Caki2 (cell line): ENCODE measurements at regions not wholly inside any gene's neighbourhood (a gene's known extent, or its start where the extent isn't known, plus 50 kb on each side); places are given as distances from the start of the nearest gene placed in this dataset.

Experiments
- DNase-seq: peaks from one replicate; pipeline ENCODE4 v3.0.0-alpha.2; 2015; ENCODE audit warnings: low read depth
- in situ Hi-C: cut with HindIII; loops from 2 replicates; pipeline ENCODE4 v1.10.0; 2016; ENCODE audit warnings: low sequenced_read_pairs, low pct_unique_long_range_greater_than_20kb, mixed read lengths

DNA sequence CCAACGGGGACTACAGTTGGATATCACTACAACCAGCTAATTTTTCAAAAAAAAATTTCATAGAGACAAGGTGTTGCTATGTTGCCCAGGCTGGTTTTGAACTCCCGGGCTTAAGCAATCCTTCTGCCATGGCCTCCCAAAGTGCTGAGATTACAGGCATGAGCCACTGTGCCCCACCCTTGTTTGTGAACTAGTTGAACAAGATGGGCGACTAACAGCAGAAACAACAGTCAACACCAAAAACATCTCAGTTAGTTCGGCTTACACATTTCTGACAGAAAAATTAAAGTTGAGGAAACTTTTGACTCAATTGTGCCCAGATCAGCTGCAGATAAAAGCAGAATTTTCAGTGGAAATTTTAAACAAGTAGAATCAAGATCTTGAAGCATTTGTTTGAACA is 470.1 kb downstream of the TLE4 start:
- in situ Hi-C loops, result no loop called here
- DNase-seq, result no peak

DNA sequence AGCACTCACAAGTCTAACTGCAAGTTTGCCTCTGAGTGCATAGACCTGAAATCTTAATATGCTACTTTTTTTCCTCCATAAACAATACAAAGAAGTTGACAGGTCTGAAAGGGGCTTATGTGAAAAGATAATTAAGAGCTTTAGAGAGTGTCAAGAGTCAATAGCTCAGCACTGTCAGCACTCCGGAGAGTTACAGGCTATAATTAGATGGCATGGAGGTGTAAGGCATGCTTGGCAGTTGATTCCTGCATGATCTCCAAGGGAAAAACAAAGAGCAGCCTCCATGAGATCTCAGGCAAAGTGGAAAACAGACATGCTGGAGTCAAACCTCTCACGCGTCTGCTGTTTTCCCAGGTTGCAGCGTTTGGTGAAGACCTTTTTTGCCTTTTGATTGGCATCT is 468.7 kb downstream of the TLE4 start:
- DNase-seq, result no peak
- in situ Hi-C loops, result no loop called here

DNA sequence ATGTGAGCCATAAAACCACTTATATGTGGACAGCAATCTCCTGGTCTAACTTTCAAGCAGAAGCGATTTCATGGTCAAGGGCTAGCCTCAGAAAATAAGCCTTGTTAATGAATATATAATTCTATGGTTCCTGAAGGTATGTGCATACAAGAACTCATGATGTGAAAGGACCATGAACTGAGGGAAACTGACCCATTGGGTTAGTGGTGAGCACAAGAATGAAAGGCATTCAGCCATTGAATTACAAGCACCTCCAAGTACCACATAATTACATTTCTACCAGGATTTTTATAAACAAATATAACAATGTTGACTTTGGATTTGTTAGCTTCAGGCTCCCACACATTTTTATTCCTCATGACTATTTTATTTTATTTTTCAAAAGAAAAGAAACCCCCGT is 459.0 kb downstream of the TLE4 start:
- DNase-seq, result no peak
- in situ Hi-C loops, result no loop called here

DNA sequence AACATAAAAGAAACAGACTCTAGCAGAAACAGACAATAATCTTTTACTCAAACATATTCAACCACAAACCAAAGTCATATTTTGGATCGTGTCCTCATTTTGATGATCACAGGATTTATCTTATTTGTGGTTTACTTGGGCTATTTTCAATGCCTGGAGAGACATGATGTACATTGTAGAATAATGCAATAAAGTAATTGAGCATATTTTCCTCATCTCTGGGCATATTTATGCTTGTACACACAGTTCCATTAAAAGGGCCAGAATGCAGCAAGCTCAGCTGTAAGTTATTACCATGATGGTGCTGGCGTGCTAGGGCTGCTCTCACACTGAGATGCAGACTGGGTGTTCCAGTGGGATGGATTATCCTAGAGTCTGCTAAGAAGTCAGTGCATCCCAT is 456.7 kb downstream of the TLE4 start:
- DNase-seq, result no peak
- in situ Hi-C loops, result no loop called here

DNA sequence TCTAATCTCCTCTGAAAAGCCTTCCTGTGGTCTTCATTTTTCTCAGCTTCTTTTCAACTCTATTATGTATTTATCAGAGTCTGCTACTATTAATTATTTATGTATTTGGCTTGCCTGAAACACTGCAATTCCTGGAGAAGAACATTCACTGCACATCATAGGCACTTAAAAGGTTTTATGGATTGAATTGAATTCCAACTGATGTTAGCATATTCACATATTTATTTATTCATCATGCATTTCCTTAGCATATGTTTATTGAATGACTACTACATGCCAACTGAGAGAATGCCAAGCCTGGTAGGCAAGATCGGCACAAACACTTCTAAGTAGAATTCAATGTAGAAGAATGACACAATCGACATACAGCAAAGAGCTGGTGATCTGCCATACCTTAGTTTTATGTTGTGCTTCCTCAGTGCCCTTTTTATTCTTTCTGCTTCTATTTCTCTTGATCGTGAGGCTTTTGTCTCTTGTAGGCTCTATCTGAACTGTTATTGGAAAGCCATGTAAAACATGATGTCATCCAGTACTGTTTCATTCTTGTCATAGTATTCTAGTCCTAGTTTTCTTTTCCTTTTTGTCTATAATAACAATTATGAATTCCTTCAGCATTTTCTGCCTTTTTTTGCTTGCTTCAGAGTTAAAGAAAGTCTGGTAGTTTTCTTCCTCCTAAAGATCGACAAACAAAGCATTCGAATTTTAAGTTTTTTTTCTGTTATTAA is 454.2 kb downstream of the TLE4 start:
- in situ Hi-C loops, result no loop called here
- no peak for DNase-seq

DNA sequence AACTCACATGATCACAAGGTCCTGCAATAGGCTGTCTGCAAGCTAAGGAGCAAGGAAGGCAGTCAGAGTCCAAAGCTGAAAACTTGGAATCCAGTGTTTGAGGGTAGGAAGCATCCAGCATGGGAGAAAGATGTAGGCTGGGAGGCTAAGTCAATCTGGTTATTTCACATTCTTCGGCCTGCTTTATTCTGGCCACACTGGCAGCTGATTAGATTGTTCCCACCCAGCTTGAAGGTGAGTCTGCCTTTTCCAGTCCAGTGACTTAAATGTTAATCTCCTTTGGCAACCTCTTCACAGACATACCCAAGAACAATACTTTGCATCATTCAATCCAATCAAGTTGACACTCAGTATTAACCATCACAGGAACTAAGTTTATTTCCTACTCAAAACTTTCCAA is 453.4 kb downstream of the TLE4 start:
- in situ Hi-C loops, result no loop called here
- DNase-seq, result no peak

DNA sequence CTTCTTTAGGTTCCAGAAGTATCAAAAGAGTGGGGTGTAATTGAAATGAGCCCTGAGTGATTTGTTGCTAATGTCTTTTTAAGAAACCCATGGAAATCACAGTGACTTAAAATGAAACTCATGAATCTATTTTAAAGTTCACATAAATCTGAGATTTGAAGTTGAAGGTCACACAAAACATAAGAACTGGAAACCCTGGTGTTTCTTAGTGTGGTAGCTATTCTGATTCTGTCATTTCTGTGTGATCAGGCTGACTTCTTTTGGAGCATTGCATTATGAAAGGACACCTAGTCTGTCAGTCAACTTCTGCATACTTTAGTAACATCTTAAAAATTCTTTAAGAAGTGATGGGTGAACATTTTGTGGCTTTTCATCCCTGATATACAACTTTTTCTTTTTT is 448.8 kb downstream of the TLE4 start:
- no peak for DNase-seq
- in situ Hi-C loops, result no loop called here

DNA sequence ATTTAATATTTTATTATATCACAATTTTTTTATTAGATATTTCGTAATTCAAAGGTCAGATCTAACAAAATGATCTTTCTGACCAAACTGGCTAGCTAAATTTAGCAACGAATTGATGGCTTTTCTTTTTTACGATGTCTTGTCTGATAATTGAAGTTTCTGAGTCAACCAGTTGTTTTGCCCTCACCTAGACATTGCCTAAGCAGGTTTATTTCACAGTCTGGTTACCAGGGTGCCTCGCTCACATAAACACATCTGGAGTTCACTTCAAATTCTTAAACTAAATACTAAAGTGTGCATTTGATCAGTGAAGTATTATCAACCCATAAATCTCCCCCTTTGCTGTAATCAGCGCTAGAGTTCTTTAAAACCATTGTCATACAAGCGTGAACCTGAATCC is 448.3 kb downstream of the TLE4 start:
- in situ Hi-C loops, result no loop called here
- no peak for DNase-seq

DNA sequence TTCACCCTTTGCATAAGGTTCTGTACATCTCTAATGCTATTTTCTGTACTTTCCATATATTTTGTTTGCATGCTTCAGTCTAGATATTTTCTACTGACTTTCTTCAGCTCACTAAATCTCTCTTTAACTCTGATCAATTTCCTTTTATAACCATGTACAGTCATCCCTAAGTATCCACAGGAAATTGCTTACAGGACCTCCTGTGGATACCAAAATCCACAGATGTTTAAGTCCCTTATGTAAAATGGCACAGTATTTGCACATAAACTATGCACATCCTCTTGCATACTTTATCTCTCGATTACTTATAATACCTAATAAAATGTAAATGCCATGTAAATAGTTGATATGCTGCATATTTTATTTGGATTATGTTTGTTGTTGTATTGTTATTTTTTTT is 442.1 kb downstream of the TLE4 start:
- in situ Hi-C loops, result no loop called here
- DNase-seq, result no peak

DNA sequence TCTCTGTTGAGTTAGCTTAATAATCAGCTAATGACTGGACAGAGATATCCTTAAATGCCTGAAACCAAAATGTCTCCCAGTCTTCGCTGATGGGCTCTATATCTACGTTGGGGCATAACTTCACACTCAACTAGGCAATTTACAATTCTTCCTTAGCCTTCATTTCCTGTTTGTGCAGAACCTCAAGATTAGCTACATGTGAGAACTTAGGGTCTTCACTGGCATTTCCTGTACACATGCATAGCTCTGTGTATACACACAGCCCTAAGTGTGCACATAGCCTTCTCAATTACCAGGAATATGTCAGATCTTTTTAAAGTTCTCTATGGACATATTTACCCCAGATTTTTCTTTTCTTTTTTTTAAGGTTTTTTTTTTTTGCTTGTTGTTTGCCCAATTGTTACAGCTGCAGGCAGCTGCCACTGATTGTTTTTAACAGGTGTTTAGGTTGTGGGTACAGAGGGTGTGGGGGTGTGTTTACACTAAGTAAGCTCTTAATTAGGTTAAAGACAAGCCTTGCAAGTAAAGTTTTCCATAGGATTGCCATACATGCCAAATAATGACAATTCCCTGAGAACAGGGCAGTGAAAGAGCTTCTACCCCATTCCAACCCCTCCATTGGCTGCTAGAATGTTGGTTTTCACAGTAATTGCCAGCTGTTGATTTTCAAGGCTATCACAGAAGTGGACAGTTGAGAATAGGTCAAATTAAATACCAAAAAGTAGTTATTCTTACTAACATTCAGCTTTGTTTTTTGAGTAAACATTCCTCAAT is 441.0 kb downstream of the TLE4 start:
- in situ Hi-C loops, result no loop called here

DNA sequence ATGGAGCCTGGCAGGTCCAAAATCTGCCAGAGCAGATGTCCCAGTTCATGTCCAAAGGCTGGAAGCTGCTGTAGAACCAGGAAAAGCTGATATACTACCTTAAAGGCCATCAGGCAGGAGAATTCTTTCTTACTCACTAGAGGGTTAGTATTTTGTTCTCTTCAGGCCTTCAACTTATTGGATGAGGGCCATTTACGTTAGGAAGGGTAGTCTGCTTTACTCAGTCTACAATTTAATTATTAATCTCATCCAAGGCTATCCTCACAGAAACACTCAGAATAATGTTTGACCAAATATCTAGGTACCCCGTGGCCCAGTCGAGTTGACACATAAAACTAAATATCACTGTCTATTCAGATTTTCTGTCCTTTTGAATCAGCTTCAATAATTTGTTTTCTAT is 437.4 kb downstream of the TLE4 start:
- no peak for DNase-seq
- in situ Hi-C loops, result no loop called here

More for the DNA sequence above, 441.0 kb downstream of the TLE4 start:
- DNase-seq, result no peak

DNA sequence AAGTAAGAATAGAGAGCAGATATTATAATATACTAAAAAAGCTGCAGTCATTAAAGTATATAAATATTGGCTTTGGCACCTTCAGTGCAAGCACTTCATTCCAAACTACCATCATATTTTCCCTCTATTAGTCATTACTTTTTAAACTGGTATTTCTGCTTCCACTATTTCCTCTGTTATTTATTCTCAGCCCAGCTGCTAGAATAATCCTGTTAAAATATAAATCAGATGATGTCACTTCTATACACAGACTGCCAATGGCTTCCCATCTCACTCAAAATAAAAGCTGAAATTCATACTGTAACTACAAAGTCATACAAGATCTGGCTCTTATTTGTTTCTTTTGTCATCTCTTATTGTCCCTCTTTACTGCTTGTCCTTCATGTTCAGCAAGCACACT is 432.9 kb downstream of the TLE4 start:
- no peak for DNase-seq
- in situ Hi-C loops, result no loop called here

DNA sequence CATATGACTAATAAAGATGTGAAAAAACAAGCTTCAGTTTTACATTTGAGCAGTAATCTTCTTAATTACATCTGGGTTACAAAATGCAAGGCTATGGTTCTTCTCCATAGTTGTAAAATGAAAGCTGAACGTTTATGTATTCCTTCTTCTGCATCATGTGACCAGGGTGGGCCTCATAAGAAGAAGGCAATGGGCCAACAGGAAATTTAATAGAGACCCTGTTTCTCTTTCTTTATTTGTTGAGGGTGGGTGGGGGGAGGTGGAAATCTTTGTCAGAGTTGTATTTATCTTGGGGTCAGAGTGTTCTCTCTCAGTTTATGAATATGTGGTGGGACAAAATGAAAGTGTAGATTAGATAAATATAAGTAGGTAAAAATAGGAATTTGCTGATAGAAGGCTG is 418.8 kb downstream of the TLE4 start:
- in situ Hi-C loops, result no loop called here

DNA sequence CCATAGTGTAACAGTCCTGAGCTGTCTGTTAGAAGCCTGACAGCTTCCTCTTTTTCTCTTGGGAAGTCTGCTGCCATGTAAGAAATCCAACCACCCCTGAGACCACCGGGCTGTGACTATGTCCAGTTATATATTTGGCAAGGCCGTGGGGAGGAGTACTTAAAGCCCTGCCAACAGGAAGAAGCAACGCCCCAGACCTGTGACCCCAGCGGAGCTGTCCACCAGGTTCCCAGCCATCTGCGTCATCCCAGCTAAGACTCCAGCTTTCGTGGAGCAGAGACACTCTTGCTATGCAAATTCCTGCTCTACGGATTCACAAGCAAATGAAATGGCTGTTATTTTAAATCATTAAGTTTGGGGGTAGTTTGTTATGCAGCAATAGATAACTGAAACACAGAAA is 417.3 kb downstream of the TLE4 start:
- no peak for DNase-seq
- in situ Hi-C loops, result no loop called here

More for the DNA sequence above, 418.8 kb downstream of the TLE4 start:
- no peak for DNase-seq

DNA sequence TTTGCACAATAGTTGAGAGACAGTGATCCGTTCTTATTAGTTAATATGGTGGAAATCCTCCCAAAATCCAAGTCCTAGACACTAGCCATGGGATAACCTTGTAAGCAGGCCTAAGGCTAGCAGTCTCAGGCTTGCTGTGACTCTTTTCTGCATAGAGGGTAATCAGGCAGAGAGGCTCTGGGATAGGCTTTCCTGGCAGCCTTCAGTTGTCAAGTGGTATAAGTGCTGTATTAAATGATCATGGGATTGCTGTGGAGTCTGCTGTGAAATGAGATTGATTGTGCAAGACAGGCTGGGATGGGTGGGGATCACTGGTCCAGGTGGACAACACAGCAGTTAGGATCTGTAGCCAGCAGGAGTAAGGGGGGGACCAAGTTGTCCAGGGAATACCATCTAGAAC is 416.4 kb downstream of the TLE4 start:
- DNase-seq, result no peak
- in situ Hi-C loops, result no loop called here

DNA sequence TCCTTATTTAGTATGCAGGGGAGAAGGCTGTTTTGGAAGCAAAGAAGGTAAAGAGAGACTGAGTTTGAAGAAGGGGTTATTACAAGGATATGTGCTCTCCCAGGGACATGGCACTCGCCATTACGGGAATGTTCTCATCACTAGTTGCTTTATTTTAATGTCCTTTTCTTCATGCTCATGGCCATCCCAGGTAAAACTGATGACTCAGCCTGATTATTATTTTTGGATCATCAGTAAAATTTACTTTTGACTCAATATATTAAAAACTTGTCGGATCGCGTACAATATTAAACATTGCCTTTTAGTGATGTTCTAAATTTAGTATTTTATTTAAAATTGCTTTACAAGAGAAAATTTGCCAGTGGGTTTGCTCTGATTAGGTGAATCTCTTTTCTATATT is 414.7 kb downstream of the TLE4 start:
- in situ Hi-C loops, result no loop called here
- DNase-seq, result no peak

DNA sequence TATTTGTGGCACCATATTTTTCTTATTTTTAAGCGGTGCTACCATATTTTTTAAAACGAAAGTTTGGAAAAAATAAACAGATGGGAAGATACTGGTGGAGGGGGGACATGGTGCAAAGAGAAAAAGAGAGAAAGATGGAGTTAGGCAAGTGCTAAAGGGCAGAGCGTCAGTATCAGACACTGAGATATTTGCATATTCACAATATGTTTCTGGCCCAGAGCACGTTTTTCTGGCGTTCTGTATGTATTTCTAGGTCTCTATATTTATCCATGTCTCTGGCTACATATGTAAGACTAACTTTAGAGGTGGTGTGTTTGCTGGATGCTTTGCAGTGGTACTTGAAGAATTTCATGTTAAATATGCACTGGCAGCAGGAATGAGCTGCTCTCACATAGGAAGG is 414.0 kb downstream of the TLE4 start:
- in situ Hi-C loops, result no loop called here
- no peak for DNase-seq

DNA sequence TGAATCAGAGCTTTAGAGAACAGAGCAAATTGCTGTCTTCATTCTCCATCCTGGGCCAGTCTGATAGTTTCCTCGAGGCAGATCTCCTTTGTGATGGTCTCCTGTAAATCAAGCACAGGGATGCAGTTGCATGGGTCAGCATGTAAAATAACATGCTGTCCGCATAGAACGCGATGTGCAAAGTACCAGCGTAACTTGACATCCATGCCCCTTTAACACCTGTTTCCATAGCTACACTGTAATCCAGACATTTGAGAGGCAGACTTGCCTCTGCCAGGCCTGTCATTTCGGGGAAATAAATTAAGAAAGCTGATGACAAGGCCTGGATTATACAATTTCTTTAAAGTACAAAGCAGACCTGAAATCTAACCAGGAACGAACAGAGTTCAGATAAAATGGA is 413.5 kb downstream of the TLE4 start:
- no peak for DNase-seq

DNA sequence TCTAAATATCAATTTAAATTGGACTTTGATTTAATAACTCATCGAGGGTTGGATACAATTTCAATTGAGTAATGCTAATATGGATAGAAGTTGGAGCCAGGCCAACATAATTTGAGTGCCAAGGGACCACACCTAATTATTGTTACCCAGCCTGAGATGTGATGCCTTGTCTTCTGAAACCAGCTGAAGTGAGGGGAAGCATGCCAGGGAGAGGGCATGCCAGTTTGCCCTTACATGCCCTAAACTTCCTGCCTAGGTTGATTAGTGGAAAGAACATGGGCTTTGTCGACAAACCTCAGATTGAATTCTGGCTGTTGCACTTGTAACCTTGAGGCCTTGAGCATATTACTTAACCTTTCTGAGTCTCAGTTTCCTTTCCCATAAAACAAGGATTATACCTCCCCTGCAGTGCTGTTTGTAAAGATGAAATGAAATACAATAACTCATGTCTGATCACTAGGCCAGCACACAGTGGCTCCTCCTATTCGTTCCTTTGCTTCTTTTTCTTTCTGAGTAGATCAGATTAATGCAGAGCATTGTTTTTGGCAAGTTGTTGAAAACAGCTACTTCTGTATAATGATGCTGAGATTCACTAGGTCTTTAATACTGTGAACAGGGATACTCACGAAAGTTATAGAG is 412.8 kb downstream of the TLE4 start:
- DNase-seq, result no peak

More for the DNA sequence above, 413.5 kb downstream of the TLE4 start:
- in situ Hi-C loops, result no loop called here

More for the DNA sequence above, 412.8 kb downstream of the TLE4 start:
- in situ Hi-C loops, result no loop called here
